ENCODE measurements at regions not wholly inside any gene's neighbourhood (a gene's known extent, or its start where the extent isn't known, plus 50 kb on each side); places are given as distances from the start of the nearest gene placed in this dataset.

DNA sequence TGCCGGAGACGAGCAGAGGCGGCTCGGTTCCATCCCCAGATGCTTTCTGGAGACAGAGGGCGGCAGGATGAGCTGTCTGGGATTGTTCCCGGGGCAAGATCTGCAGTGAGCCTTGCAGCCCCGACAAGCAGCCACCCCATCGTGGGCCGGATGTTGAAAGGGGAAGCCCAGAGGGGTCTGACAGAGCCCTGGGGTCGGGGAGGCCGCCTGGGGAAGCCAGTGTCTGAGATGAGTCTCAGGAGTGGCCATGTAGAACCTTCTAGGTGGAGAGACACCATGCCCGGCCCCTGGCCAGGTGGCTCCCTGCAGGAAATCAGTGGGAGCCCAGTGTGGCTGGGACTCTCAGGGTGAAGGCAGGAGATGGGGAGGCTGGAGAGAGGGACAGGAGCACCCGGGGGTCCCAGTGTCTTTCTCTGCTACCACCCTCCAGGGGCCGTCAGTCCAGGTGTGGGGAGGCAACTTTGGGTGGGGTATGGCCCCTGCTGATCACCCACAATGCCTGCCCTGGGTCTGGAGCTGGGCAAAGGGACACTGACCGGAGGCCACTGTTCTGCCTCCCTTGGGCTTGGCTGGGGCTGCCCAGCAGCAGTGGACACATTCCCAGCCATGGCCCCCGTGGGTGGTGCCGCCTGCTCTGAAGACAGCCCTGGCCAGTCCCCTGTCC, 128.3 kb upstream of the HS6ST1 start:
- no peaks in the 10 kb centered on the region for H3K27me3 ChIP-seq (ENCODE audit: insufficient read depth in 3 of 3, low read length in 2 of 3)
- no peaks in the 10 kb centered on the region for H3K9me3 ChIP-seq
- no peak overlapping the region for H3K27ac ChIP-seq
- DNase-seq = no peak
- no peaks in the 10 kb centered on the region for H3K4me1 ChIP-seq
- H3K36me3 ChIP-seq (ENCODE audit: insufficient read depth in 1 of 2, low read depth in 1 of 2) = no peaks in the 10 kb centered on the region
- intact Hi-C loops (cut with DNase I) = no loop called here
- no peak overlapping the region for H3K4me3 ChIP-seq
- no peak for ATAC-seq
- TF ChIP-seq CTCF (IDR thresholded peaks at IDR 0.05) = no peak
- 50 to 58% (median 53%) methylated on average over 17 of the region's 17 CpGs for WGBS, 3 donors

DNA sequence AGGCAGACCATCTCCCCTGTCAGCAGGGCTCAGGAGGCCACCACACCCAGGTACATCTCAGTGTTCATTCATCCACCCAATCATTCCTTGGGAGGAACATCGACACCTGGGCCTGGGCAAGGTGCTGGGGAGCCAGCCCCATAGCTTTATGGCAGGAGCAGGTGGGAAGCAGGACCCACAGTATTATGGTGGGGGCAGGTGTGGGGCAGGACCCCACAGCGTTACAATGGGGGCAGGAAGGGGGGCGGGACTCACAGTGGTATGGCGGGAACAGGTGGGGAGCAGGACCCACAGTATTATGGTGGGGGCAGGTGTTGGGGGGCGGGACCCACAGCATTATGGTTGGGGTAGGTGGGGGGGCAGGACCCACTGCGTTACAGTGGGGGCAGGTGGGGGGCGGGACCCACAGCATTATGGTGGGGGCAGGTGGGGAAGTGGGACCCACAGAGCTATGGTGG, 128.9 kb upstream of the HS6ST1 start:
- no peaks in the 10 kb centered on the region for H3K36me3 ChIP-seq (ENCODE audit: insufficient read depth in 1 of 2, low read depth in 1 of 2)

DNA sequence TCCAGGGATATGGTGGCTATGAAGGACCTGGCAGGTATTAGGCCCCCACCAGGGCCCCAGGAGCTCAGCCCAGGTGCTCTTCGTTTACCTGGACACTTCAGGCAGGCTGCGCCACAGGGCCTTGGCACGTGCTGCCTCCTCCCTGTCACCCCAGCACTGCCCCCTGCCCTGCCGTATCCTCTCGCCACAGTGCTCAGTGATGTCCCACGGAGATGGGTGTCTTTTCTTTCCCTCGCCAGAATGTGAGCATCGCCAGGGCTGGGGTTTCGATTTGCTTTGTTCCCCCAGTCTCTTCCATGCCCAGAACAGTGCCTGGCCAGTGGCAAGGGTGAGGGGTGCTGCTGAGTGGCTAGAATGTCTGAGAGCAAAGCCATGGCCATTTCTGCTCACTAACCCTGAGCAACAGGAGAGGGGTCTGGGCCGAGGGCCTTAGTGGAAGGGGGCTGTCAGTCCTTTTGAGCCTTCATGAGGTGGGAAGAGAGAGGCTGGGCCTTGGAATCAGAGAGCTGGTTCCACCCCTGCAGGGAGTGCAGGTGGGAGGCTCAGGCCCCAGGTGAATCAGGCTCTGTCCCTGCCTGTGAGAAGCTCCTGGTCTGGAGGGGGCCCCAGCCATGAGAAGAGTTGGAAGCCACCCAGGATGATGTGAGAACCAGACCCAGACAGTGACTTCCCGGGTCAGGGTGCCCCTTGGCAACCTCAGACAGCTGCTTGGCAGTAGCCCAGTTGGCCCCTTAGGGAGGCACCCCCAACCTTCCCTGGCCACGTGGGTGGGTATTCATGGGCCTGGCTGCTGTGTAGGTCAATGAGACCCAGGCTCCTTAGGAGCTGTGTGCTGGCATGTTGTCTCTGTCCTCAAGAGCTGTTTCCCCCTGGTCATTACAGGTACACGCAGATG, 129.9 kb upstream of the HS6ST1 start:
- H3K27ac ChIP-seq = no peak overlapping the region
- no peaks in the 10 kb centered on the region for H3K36me3 ChIP-seq (ENCODE audit: insufficient read depth in 1 of 2, low read depth in 1 of 2)
- H3K4me3 ChIP-seq = no peak overlapping the region
- DNase-seq = no peak
- H3K9me3 ChIP-seq = no peaks in the 10 kb centered on the region
- H3K27me3 ChIP-seq (ENCODE audit: insufficient read depth in 3 of 3, low read length in 2 of 3) = peaks cover 0 to 4% (median 0%) of the 10 kb centered on the region in 3 donors
- ATAC-seq = no peak
- no peak for TF ChIP-seq CTCF (IDR thresholded peaks at IDR 0.05)
- 84 to 92% (median 89%) methylated on average over 12 to 13 of the region's 13 CpGs for WGBS, 3 donors
- H3K4me1 ChIP-seq = no peaks in the 10 kb centered on the region
- intact Hi-C loops (cut with DNase I) = no loop called here

More for the DNA sequence above, 128.9 kb upstream of the HS6ST1 start:
- Histone ChIP-seq H3K27ac (no peak overlapping the region), H3K4me1 (no peaks in the 10 kb centered on the region), H3K27me3 (ENCODE audit: insufficient read depth in 3 of 3, low read length in 2 of 3) (peaks cover 0 to 4% (median 0%) of the 10 kb centered on the region in 3 donors), H3K9me3 (no peaks in the 10 kb centered on the region), H3K4me3 (no peak overlapping the region)
- intact Hi-C loops (cut with DNase I) = no loop called here
- WGBS, 3 donors = 84 to 94% (median 89%) methylated on average over 7 of the region's 7 CpGs
- DNase-seq (no peak), ATAC-seq (no peak)
- no peak for TF ChIP-seq CTCF (IDR thresholded peaks at IDR 0.05)

DNA sequence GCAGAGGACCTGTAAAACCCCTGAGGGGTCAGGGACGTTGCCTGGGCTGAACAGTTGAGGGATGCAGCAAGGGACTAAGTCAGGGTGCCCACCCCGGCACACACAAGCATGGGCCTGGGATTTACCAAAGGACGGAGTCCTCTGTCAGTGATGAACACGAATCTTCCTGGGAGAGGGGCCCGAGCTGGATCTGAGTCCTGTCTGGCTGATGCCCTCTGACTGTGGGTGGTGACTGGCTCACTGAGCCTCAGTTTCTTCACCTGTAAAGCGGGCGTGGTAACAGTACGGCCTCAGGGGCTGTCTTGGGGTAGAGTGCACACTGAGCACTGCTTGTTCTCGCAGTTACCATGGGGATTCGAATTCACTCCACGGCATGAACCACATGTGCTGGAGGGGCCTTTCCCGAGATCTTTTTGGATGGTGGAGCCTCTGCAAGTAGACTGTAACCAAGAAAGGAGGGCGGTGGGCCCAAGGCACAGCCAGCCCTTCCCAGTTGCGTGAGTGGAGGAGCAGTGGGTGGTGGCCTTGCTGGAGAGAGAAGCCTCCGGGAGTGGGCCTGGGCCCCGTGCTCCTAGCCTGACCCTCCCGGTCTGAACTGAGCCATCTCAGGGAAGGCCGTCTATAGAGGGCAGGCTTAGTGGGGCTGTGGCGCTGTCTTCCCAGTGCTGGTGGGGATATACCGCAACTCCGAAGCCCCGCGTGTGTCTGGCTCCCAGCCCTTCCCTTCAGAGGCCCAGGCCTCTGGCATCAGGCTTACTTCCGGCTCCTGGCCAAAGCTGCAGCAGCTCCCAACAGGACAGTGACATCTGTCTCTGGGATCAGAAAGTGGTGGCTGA, 130.8 kb upstream of the HS6ST1 start:
- Histone ChIP-seq H3K27me3 (ENCODE audit: insufficient read depth in 3 of 3, low read length in 2 of 3) (peaks cover 0 to 4% (median 0%) of the 10 kb centered on the region in 3 donors), H3K36me3 (ENCODE audit: insufficient read depth in 1 of 2, low read depth in 1 of 2) (no peaks in the 10 kb centered on the region), H3K4me3 (no peak overlapping the region), H3K4me1 (no peaks in the 10 kb centered on the region), H3K9me3 (no peaks in the 10 kb centered on the region), H3K27ac (no peak overlapping the region)
- DNase-seq (no peak), ATAC-seq (no peak)
- whole genome bisulfite sequencing, 3 donors = 77 to 82% (median 77%) methylated on average over 24 of the region's 24 CpGs
- intact Hi-C loops (cut with DNase I) = no loop called here
- TF ChIP-seq CTCF (IDR thresholded peaks at IDR 0.05) = no peak

Data from psoas muscle (tissue), 7 donors.